ENCODE measurements at regions not wholly inside any gene's neighbourhood (a gene's known extent, or its start where the extent isn't known, plus 50 kb on each side); places are given as distances from the start of the nearest gene placed in this dataset.

- FAIRE-seq = no peak
- intact Hi-C loops (cut with micrococcal nuclease; ENCODE audit: unreplicated experiment) (no loop called here), in situ Hi-C loops (cut with MboI) (no loop called here)
- Histone ChIP-seq H3K9me3 (replicated peaks; ENCODE audit: control insufficient read depth, insufficient read depth, low read length) (no peaks in the 10 kb centered on the region), H3K4me2 (ENCODE audit: control insufficient read depth, insufficient read depth) (no peak overlapping the region), H3K27me3 (replicated peaks in 1 of 2; ENCODE audit: control insufficient read depth in 2 of 2, insufficient read depth in 2 of 2, low read length in 1 of 2) (no peaks in the 10 kb centered on the region), H3K9ac (ENCODE audit: control insufficient read depth, insufficient read depth, low read length) (no peak overlapping the region), H4K20me1 (ENCODE audit: control insufficient read depth, insufficient read depth) (no peaks in the 10 kb centered on the region), H3K79me2 (ENCODE audit: control insufficient read depth, insufficient read depth, low read length) (no peaks in the 10 kb centered on the region), H3K36me3 (ENCODE audit: control insufficient read depth in 2 of 2, insufficient read depth in 2 of 2, low read length in 1 of 2) (no peaks in the 10 kb centered on the region), H3K4me1 (ENCODE audit: control insufficient read depth, insufficient read depth, low read length) (no peaks in the 10 kb centered on the region), H2AFZ (ENCODE audit: control insufficient read depth, low read depth, low read length) (no peak overlapping the region), H3K27ac (ENCODE audit: control insufficient read depth, insufficient read depth) (no peak overlapping the region), H3K4me3 (no peak overlapping the region)
- ChIA-PET POLR2A (no interaction called here), SMC1A (ENCODE audit: uncharacterized antibody, unreplicated experiment) (interaction anchor here (0.7 to 1.1 kb wide), 2 partner anchors 29 to 79 kb away, joined by 3 read pairs; no protein-coding TSS in a partner anchor), CTCF (interaction anchor here (0.5 kb wide), 1 partner anchor 33 kb away, joined by 3 read pairs; no protein-coding TSS in a partner anchor), RAD21 (ENCODE audit: unreplicated experiment) (no interaction called here)
- ATAC-seq = no peak
- no peak for DNase-seq (ENCODE audit: low read depth, low spot score)
- BruUV-seq (replicated peaks) = no TSS peak
- 58% methylated on average over 4 of the region's 4 CpGs for WGBS (ENCODE audit: insufficient coverage, insufficient replicate concordance, low lambda C conversion rate, missing lambda C conversion rate)
- TF ChIP-seq ZNF384 (IDR thresholded peaks at IDR 0.05; ENCODE audit: borderline replicate concordance, low read depth, low read length) (no peak), ZBTB11 (CRISPR knock-in tag; IDR thresholded peaks at IDR 0.05) (no peak), ZBED1 (IDR thresholded peaks at IDR 0.05; ENCODE audit: borderline replicate concordance) (no peak), CBFB (IDR thresholded peaks at IDR 0.05; ENCODE audit: low read depth) (no peak)
These were observed 67.2 kb upstream of the ATP2C1 start for GRCh38 chr3:130826516-130827182.

Data from GM12878 (cell line).